ENCODE measurements at regions not wholly inside any gene's neighbourhood (a gene's known extent, or its start where the extent isn't known, plus 50 kb on each side); places are given as distances from the start of the nearest gene placed in this dataset.

DNA sequence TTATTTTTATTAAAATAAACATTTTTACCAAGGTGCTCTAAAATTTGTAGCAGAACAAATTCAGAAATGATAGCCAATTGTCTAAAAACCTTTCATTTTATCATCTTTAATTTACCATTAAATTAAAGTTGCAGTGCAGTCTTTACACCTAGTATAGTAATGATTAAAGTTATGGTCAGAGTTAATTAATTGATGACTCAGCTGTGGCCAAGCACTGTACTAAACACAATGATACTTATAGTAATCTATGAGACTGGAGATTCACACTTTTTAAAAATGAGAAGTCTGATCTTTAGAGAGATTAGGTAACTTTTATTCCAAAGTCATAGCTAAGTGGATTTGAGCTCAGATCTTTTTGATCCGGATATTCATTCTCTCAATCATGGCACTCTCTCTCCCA lies 621.1 kb upstream of the MEF2C start:
- Histone ChIP-seq H3K79me2 (ENCODE audit: control insufficient read depth, insufficient read depth, low read length) (no peaks in the 10 kb centered on the region), H3K4me2 (ENCODE audit: insufficient read depth, low read length) (no peak overlapping the region), H4K20me1 (replicated peaks; ENCODE audit: control insufficient read depth, extremely low read depth, insufficient read depth, low read length) (no peaks in the 10 kb centered on the region), H3K36me3 (ENCODE audit: control insufficient read depth in 2 of 2, extremely low read depth in 1 of 2, insufficient read depth in 2 of 2, low read length in 2 of 2) (no peaks in the 10 kb centered on the region), H3K4me3 (replicated peaks in 1 of 3; ENCODE audit: insufficient read depth in 1 of 3, low read depth in 1 of 3, low read length in 3 of 3) (no peak overlapping the region), H3K27ac (ENCODE audit: insufficient read depth, low read depth, low read length) (no peak overlapping the region), H3K9me3 (replicated peaks; ENCODE audit: control insufficient read depth, insufficient read depth, low read length) (no peaks in the 10 kb centered on the region), H3K9me1 (replicated peaks; ENCODE audit: control insufficient read depth, extremely low read depth, insufficient read depth, low read length) (no peaks in the 10 kb centered on the region), H2AFZ (ENCODE audit: low read depth, low read length) (no peak overlapping the region), H3K9ac (replicated peaks; ENCODE audit: extremely low read depth, insufficient read depth, low read length) (no peak overlapping the region), H3K4me1 (ENCODE audit: control insufficient read depth, extremely low read depth, insufficient read depth, low read length) (no peaks in the 10 kb centered on the region), H3K27me3 (ENCODE audit: control insufficient read depth in 2 of 2, insufficient read depth in 2 of 2, low read length in 2 of 2) (no peaks in the 10 kb centered on the region)
- dilution Hi-C loops (cut with MboI; ENCODE audit: extremely low pct_ligation_motif_present, low sequenced_read_pairs), result no loop called here
- no peak for DNase-seq (ENCODE audit: low read depth, low spot score)
- BruUV-seq (replicated peaks), result no TSS peak
- ChIA-PET POLR2A (no interaction called here), CTCF (no interaction called here)
- TF ChIP-seq, protein P1, sequence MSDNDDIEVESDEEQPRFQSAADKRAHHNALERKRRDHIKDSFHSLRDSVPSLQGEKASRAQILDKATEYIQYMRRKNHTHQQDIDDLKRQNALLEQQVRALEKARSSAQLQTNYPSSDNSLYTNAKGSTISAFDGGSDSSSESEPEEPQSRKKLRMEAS (IDR thresholded peaks at IDR 0.05; ENCODE audit: insufficient read depth, insufficient read length), result no peak
- no peak for TF ChIP-seq MYC (IDR thresholded peaks at IDR 0.05; ENCODE audit: low read depth, low read length)
- TF ChIP-seq POLR2AphosphoS5 (IDR thresholded peaks at IDR 0.05; ENCODE audit: insufficient read depth, low read depth, low read length), result no peak
- no peak for TF ChIP-seq POLR2A (IDR thresholded peaks at IDR 0.05; ENCODE audit: low read depth, low read length)
- no peak for TF ChIP-seq FOS (IDR thresholded peaks at IDR 0.05; ENCODE audit: borderline replicate concordance, insufficient read depth, low read length)
- no peak for TF ChIP-seq EZH2 (IDR thresholded peaks at IDR 0.05; ENCODE audit: borderline replicate concordance, low read depth, low read length, severe bottlenecking)
- TF ChIP-seq GATA2 (IDR thresholded peaks at IDR 0.05; ENCODE audit: insufficient read depth, insufficient read length, low read depth, low read length), result no peak
- no peak for TF ChIP-seq JUN (IDR thresholded peaks at IDR 0.05; ENCODE audit: borderline replicate concordance, insufficient read depth, insufficient read length, low read depth)
- TF ChIP-seq, protein P2, sequence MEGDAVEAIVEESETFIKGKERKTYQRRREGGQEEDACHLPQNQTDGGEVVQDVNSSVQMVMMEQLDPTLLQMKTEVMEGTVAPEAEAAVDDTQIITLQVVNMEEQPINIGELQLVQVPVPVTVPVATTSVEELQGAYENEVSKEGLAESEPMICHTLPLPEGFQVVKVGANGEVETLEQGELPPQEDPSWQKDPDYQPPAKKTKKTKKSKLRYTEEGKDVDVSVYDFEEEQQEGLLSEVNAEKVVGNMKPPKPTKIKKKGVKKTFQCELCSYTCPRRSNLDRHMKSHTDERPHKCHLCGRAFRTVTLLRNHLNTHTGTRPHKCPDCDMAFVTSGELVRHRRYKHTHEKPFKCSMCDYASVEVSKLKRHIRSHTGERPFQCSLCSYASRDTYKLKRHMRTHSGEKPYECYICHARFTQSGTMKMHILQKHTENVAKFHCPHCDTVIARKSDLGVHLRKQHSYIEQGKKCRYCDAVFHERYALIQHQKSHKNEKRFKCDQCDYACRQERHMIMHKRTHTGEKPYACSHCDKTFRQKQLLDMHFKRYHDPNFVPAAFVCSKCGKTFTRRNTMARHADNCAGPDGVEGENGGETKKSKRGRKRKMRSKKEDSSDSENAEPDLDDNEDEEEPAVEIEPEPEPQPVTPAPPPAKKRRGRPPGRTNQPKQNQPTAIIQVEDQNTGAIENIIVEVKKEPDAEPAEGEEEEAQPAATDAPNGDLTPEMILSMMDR (IDR thresholded peaks at IDR 0.05; ENCODE audit: extremely low read depth in 1 of 2, insufficient read depth in 1 of 2, low read depth in 1 of 2, low read length in 2 of 2), result no peak
- intact Hi-C loops (cut with micrococcal nuclease), result no loop called here
- FAIRE-seq, result no peak

All from endothelial cell of umbilical vein (primary cell).